GM12875 (cell line): ENCODE measurements at regions not wholly inside any gene's neighbourhood (a gene's known extent, or its start where the extent isn't known, plus 50 kb on each side); places are given as distances from the start of the nearest gene placed in this dataset.

Source experiments
- H3K4me3 ChIP-seq: one replicate; pipeline ENCODE4 v1.5.1; 2011; ENCODE audit warnings: low read depth, low read length, control low read depth
- TF ChIP-seq, protein P1 (sequence below): IDR thresholded peaks from 2 replicates; pipeline ENCODE4 v1.5.1; 2011; ENCODE audit warnings: low read depth, mild to moderate bottlenecking, control low read depth, inconsistent platforms, low read length, moderate library complexity, borderline replicate concordance; ENCODE audit not compliant: insufficient read depth

- H3K4me3 ChIP-seq: no peak overlapping the region
- TF ChIP-seq, protein P1, sequence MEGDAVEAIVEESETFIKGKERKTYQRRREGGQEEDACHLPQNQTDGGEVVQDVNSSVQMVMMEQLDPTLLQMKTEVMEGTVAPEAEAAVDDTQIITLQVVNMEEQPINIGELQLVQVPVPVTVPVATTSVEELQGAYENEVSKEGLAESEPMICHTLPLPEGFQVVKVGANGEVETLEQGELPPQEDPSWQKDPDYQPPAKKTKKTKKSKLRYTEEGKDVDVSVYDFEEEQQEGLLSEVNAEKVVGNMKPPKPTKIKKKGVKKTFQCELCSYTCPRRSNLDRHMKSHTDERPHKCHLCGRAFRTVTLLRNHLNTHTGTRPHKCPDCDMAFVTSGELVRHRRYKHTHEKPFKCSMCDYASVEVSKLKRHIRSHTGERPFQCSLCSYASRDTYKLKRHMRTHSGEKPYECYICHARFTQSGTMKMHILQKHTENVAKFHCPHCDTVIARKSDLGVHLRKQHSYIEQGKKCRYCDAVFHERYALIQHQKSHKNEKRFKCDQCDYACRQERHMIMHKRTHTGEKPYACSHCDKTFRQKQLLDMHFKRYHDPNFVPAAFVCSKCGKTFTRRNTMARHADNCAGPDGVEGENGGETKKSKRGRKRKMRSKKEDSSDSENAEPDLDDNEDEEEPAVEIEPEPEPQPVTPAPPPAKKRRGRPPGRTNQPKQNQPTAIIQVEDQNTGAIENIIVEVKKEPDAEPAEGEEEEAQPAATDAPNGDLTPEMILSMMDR: no peak
These were observed 98.5 kb downstream of the VEGFA start for GRCh38 chr6:43868467-43868866.

DNA sequence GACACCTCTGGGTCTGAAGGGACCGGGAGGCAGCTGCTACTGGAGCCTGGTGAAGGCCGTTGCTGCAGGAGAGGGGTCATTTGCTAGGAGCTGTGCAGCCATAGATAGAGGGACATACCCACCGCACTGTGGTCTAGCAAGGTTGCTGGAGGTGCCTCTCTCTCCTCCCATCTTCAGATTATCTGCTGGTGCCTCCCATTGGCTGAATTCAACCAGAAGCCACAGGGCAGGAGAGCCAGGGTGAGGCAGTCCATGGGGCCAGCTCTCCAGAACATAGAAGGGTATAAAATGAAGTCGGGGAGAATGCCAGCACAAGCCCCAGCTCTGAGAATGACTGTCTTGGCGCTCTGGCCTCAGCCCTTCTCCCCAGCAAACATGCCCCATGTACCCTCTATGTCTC is 98.0 kb downstream of the VEGFA start:
- H3K4me3 ChIP-seq: no peak overlapping the region
- TF ChIP-seq, protein P1: no peak

- H3K4me3 ChIP-seq: no peak overlapping the region
- TF ChIP-seq, protein P1: no peak
These were observed 97.2 kb downstream of the VEGFA start for GRCh38 chr6:43867246-43867645.

DNA sequence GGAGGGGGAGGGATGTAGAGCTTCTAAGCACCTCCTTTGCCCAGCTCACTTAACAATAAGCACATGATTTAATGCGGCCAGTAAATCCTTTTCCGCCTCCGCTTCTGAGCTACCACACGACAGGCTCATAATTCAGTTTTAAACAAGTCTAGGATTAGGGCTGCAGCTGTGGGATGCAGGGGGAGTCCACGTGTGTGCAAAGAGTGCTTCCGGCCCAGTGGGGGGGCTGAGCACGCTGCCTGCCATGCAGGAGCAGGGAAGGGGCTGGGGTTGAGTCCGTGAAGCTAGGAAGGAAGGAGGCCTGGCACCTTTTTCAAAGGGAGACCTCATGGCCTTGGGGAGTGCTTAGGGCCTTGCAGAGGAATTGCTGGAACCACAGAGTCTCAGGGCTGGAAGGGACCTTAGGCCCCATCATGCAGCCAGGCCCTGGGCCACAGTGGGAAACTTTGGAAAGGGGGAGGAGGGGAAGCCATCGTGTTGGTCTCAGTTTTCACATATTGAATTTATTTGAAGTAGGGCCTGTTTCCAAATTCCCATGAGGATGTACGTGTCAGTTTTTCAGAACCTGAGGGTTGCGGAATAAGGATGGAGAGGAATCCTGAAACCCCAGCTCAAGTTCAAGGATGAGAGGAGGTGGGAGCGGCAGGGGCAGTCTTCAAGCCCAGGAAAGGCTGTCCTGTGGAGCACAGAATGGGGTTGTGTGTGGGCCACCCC is 96.1 kb downstream of the VEGFA start:
- no peak overlapping the region for H3K4me3 ChIP-seq
- TF ChIP-seq, protein P1: no peak

- H3K4me3 ChIP-seq: no peak overlapping the region
- TF ChIP-seq, protein P1: no peak
These were observed 95.1 kb downstream of the VEGFA start for GRCh38 chr6:43865086-43865485.

- TF ChIP-seq, protein P1: no peak
These were observed 92.9 kb downstream of the VEGFA start for GRCh38 chr6:43862925-43863324.

DNA sequence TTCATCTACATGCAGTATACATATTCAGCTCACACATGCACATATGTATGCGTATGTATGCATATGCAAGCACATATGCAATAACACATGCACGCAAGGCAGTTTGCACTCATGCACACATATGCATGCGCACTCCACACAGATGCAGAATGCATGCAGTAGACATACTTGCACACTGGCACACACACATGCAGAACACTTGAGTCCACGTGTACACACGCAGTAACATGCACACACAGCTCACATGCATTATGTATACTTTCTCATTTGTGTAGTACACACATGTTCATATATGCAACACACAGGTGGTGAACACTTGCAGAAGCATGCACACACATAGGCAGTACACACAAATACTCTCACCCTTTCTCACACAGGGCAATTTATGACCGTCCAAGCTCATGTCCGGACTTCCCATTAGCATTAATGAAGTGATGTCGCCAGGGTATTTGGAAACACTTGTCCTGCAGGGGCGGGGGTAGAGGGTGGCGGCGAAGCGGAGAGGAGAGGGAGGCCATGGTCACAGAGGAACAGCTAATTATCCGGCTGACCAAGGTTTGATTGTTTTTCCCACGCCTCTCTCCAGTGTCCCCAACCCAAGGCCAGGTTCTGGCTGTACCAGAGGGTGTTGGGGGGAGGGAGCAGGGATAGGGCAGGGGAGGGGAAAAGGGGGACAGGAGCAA is 91.3 kb downstream of the VEGFA start:
- TF ChIP-seq, protein P1: no peak
- H3K4me3 ChIP-seq: no peak overlapping the region

More at GRCh38 chr6:43862925-43863324, 92.9 kb downstream of the VEGFA start:
- no peak overlapping the region for H3K4me3 ChIP-seq
